IPS DF 6.9 (cell line): ENCODE measurements at regions not wholly inside any gene's neighbourhood (a gene's known extent, or its start where the extent isn't known, plus 50 kb on each side); places are given as distances from the start of the nearest gene placed in this dataset.

ENCODE experiments used
- DNase-seq: peaks from one replicate; pipeline ENCODE4 v3.0.0-alpha.2; 2013; ENCODE audit warnings: low read depth, low spot score
- H3K27ac ChIP-seq: one replicate; pipeline ENCODE4 v1.5.1; 2013; ENCODE audit warnings: low read length, control low read depth
- H3K27me3 ChIP-seq: 2 replicates; pipeline ENCODE4 v1.6.1; 2013; ENCODE audit warnings: mild to moderate bottlenecking, low read length; ENCODE audit not compliant: control insufficient read depth, insufficient read depth
- H3K36me3 ChIP-seq: 2 replicates; pipeline ENCODE4 v1.6.1; 2013; ENCODE audit warnings: low read length; ENCODE audit not compliant: control insufficient read depth, insufficient read depth
- H3K4me1 ChIP-seq: 2 replicates; pipeline ENCODE4 v1.6.1; 2013; ENCODE audit warnings: low read length; ENCODE audit not compliant: control insufficient read depth, insufficient read depth
- H3K4me3 ChIP-seq: 2 replicates; pipeline ENCODE4 v1.5.1; 2013; ENCODE audit warnings: mild to moderate bottlenecking, low read length
- H3K9me3 ChIP-seq: 2 replicates; pipeline ENCODE4 v1.6.1; 2013; ENCODE audit warnings: low read length, inconsistent platforms; ENCODE audit not compliant: control insufficient read depth, insufficient read depth
- WGBS: extraction: QIAGEN DNeasy Blood & Tissue Kit; methylation state at CpG from one replicate; pipeline ENCODE4 v1.1.7; 2013; ENCODE audit warnings: mixed read lengths, missing lambda C conversion rate; ENCODE audit not compliant: insufficient read length, insufficient coverage; 5-methylcytosine and 5-hydroxymethylcytosine counted together

DNA sequence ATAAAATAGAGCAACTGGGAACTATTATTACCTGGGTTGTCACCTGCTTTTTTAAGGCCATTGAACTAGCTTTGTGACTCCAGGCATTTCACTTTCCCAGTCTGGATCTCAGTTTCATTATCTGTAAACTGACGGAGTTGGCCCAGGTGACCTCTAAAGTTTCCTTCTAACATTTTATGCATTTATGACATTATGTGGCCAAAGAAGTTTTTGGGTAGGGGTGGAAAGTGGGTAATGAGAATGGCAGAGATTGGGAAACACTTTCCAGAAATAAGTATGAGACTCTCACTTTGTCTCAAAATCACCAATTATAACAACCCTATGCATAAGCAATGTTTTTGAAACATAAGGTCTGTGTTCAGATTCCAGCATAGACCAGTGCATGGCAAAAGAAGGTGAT, 99.1 kb upstream of the ARHGEF3 start:
- no peaks in the 10 kb centered on the region for H3K4me1 ChIP-seq
- WGBS, result no CpG with 5 or more reads among the region's 1 CpG
- H3K36me3 ChIP-seq, result no peaks in the 10 kb centered on the region
- no peak for DNase-seq
- no peak overlapping the region for H3K27ac ChIP-seq
- no peaks in the 10 kb centered on the region for H3K27me3 ChIP-seq
- no peaks in the 10 kb centered on the region for H3K9me3 ChIP-seq
- H3K4me3 ChIP-seq, result no peak overlapping the region

DNA sequence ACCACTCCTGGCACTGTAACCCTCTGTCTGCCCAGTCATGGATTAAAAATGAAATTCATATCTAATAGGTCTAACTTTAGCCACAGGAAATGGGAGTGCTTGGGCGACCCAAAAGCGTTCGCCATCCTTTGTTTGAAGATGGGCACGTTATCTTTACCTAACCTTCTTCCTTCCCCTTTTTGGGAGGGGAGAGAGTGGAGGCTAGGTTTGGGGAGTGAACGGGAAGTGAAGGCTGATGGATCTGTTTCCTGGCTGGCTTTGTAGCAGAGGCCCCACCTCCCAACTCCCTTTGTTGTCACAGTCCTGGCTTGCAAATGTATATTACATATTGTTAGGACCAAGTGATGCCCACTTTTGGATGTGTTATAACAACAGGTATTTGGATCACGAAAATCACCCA, 98.1 kb upstream of the ARHGEF3 start:
- no CpG with 5 or more reads among the region's 6 CpGs for WGBS
- Histone ChIP-seq H3K36me3 (no peaks in the 10 kb centered on the region), H3K4me1 (no peaks in the 10 kb centered on the region), H3K27ac (no peak overlapping the region), H3K9me3 (no peaks in the 10 kb centered on the region), H3K27me3 (no peaks in the 10 kb centered on the region), H3K4me3 (no peak overlapping the region)
- no peak for DNase-seq

DNA sequence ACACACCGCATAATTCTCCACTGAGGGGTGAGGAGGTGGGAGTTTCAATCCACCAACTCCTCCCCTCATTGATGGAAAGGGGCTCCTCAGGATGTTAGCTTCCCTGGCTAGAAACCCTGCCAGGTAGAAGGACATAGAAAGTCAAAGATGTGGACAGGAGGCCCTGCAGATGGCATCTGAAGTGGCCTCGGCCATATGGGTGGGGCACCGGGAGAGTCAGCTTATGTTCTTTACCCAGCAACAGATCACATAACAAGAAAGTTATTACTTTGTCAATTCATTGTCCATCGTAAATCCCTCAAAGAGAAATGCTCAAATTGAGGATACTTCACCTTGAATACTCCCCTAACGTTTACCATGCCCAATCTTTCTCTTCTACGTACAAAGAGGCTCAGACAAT, 97.3 kb upstream of the ARHGEF3 start:
- Histone ChIP-seq H3K9me3 (no peaks in the 10 kb centered on the region), H3K4me3 (no peak overlapping the region), H3K4me1 (no peaks in the 10 kb centered on the region), H3K27me3 (no peaks in the 10 kb centered on the region), H3K27ac (no peak overlapping the region), H3K36me3 (no peaks in the 10 kb centered on the region)
- WGBS, result no CpG with 5 or more reads among the region's 6 CpGs
- DNase-seq, result no peak

DNA sequence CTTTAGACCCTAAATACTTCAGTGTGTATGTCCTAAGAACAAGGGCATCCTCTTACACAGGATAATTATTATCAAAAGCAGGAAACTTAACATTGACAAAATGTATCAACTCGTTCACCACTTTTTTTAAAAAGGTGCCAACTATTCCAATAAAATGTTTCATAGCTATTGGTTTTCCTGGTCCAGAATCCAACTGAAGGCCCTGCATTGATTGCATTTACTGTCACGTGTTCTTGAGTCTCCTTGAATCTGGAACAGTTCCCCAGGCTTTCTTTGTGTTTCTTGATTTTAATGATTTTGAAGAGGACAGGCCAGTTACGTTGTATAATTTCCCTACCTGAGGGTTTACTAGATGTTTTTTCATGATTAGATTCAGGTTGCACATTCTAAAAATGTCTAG, 94.6 kb upstream of the ARHGEF3 start:
- H3K4me1 ChIP-seq, result no peaks in the 10 kb centered on the region
- no peaks in the 10 kb centered on the region for H3K27me3 ChIP-seq
- no peak overlapping the region for H3K27ac ChIP-seq
- H3K36me3 ChIP-seq, result no peaks in the 10 kb centered on the region
- no peak for DNase-seq
- no peak overlapping the region for H3K4me3 ChIP-seq
- H3K9me3 ChIP-seq, result no peaks in the 10 kb centered on the region
- no CpG with 5 or more reads among the region's 3 CpGs for WGBS

DNA sequence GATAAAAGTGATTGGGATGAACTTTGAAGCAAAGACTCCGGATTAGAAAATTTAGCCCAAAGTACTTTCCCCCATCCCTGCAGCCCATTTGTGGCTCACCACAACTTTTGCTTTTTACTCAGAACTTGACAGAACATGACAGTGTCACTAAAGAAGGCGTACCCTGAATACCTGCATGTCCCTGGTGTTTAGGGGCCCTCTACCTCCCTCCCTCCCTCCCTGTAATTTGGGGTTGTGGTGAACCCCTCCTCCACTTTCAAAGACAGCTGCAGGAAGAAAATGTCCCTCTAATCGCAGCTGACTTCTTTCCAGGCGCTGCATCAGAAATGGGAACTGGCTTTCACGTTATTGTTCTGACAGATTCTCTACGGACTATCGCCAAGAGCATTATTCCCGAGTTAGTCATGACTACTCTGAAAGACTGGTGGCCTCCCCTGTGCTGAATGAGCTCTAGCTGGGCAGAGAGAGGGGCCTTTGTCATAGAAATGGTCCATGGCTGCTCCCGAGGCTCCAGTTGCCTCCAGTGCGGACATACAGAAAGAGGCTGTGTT, 93.2 kb upstream of the ARHGEF3 start:
- no peaks in the 10 kb centered on the region for H3K27me3 ChIP-seq
- H3K4me3 ChIP-seq, result no peak overlapping the region
- no peaks in the 10 kb centered on the region for H3K9me3 ChIP-seq
- DNase-seq, result no peak
- H3K4me1 ChIP-seq, result no peaks in the 10 kb centered on the region
- WGBS, result no CpG with 5 or more reads among the region's 10 CpGs
- H3K27ac ChIP-seq, result no peak overlapping the region
- H3K36me3 ChIP-seq, result no peaks in the 10 kb centered on the region

DNA sequence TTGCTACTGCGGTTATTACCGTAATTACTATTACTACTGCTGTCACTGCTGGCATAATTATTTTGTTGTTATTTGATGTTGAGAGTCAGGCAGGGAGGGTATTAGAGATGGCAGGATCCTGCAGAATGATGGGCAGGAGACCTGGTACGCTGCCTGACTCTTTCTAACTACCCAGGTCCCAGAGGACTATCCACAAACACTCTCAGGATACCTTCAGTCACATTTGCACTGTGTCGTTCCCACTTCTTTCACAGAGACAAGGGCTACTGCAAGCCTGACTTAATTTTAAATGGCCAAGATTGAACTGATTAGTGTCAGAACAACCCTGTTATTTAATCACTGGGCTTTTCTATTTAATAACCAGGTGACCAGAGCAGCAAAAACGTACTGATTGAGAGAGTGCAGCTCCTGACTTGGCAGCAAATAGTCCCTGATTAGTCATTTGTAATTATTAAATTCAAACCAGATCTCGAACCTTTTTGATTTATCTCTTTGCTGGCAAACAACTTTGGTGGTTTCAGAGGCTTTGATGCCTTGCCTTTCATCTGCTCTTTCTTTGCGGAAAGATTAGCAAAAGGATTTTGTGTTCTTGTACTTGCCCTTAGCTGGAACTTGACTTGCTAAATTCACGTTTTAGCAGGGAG, 88.8 kb upstream of the ARHGEF3 start:
- no peaks in the 10 kb centered on the region for H3K9me3 ChIP-seq
- H3K27ac ChIP-seq, result no peak overlapping the region
- no peaks in the 10 kb centered on the region for H3K4me1 ChIP-seq
- no CpG with 5 or more reads among the region's 8 CpGs for WGBS
- H3K4me3 ChIP-seq, result no peak overlapping the region
- DNase-seq, result no peak
- no peaks in the 10 kb centered on the region for H3K36me3 ChIP-seq
- no peaks in the 10 kb centered on the region for H3K27me3 ChIP-seq

DNA sequence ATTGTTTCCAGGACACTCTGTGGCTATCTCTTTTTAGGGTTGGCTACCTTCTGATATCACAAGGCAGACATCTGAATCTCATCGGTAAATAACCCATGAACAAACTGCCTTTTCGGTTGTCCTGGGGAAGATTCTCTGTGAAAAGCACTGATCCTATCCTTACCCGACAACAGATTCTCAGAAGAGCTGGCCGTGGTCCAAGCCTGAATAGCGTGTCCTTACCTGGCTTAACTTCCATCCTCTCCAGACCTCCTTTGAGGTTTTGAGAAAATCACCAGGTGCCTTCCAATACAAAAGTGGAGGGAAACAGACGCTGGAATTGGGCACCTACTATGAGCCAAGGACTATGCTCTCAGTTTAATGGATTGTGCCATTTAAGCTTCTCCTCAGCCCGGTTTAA, 87.4 kb upstream of the ARHGEF3 start:
- no peak for DNase-seq
- no peaks in the 10 kb centered on the region for H3K4me1 ChIP-seq
- H3K27me3 ChIP-seq, result no peaks in the 10 kb centered on the region
- no peaks in the 10 kb centered on the region for H3K9me3 ChIP-seq
- WGBS, result no CpG with 5 or more reads among the region's 7 CpGs
- H3K4me3 ChIP-seq, result no peak overlapping the region
- H3K36me3 ChIP-seq, result no peaks in the 10 kb centered on the region
- H3K27ac ChIP-seq, result no peak overlapping the region

DNA sequence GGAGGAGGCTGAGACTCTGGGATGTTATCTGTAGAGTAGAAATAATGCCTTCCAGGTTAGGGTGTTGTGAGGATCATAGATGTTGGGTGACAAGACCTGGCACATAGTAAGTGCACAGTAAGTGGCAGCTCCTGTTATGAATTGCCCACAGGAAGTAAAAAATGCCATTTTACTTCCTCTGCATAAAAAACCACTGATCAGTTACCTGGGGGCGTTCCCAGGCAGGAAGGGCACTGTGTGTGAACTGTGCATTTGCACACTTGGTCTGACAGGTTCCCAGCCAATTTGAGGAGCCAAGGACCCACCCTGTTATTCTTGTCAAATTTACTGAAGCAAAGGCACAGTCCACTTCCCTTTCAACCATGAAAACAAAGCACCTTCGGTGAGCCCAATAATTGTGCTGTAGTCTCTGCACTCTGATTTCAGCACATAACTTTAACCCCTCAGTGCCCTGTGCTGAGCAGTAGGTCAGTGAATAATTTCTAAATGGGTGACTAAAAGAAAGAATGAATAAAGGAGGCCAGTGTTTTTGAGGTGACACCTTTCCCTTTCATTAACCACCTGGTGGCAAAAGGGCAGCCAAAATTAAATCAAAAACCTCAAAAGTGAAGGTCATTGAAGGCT, 85.8 kb upstream of the ARHGEF3 start:
- Histone ChIP-seq H3K36me3 (no peaks in the 10 kb centered on the region), H3K4me3 (no peak overlapping the region), H3K4me1 (no peaks in the 10 kb centered on the region), H3K9me3 (no peaks in the 10 kb centered on the region), H3K27me3 (no peaks in the 10 kb centered on the region), H3K27ac (no peak overlapping the region)
- no peak for DNase-seq
- no CpG with 5 or more reads among the region's 2 CpGs for WGBS

DNA sequence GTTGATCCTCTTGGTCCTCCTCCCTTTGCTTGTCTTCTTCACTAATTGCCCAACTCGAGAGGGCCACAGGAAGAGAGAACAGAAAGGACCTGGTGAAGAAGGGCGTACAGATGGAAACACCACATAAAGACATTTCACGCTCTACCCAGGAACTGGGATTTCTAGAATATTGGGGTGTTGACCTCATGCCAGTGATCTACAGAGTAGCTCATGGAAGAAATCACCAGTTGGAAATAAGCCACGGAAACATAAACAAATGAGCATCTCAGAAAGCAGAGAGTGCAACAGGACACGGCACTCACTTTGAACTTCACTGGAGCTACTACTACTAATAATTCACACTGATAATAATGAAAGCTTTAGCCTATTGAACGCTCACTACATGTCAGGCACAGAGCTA, 84.6 kb upstream of the ARHGEF3 start:
- H3K4me1 ChIP-seq, result no peaks in the 10 kb centered on the region
- no peaks in the 10 kb centered on the region for H3K27me3 ChIP-seq
- H3K36me3 ChIP-seq, result no peaks in the 10 kb centered on the region
- no peak for DNase-seq
- H3K27ac ChIP-seq, result no peak overlapping the region
- no peaks in the 10 kb centered on the region for H3K9me3 ChIP-seq
- WGBS, result no CpG with 5 or more reads among the region's 6 CpGs
- H3K4me3 ChIP-seq, result no peak overlapping the region

DNA sequence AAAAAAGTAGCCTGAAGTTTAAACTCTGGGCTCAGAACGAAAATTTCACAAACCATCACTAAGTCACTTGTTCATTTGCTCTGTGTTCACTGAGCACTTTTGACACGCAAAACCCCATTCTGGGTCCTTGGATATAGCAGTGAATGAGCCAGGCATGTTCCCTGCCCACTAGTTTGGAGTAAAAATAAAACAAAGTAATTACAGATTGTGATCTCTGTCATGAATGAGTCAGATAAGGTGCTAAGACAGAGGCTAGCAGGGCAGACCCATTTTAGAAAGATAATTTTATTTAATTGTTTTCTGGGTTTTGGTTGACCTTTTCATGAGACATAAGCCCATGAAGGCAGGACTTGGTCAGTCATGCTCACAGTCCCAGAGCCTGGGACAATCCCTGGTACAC, 84.1 kb upstream of the ARHGEF3 start:
- H3K4me3 ChIP-seq, result no peak overlapping the region
- no peaks in the 10 kb centered on the region for H3K9me3 ChIP-seq
- no CpG with 5 or more reads among the region's 2 CpGs for WGBS
- no peak for DNase-seq
- no peak overlapping the region for H3K27ac ChIP-seq
- H3K27me3 ChIP-seq, result no peaks in the 10 kb centered on the region
- no peaks in the 10 kb centered on the region for H3K4me1 ChIP-seq
- H3K36me3 ChIP-seq, result no peaks in the 10 kb centered on the region

DNA sequence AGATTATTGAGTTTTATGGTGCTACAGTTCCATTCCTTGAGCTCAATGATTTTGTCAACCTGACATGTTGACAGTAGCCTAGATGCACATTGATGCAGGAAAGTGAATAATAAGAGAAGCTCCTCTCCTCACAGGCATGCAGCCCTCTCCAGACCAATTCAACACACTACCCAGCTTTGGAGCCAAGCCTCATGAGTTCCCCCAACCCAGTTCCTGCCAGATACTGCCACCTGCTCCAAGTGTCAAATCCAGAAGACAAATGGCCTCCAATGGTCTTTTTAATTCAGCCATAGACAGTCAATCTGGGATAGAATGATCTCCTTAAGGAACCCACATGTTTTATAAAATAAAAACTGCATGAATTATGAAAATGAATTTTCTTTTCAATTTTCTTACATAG, 83.7 kb upstream of the ARHGEF3 start:
- Histone ChIP-seq H3K4me3 (no peak overlapping the region), H3K4me1 (no peaks in the 10 kb centered on the region), H3K9me3 (no peaks in the 10 kb centered on the region), H3K27me3 (no peaks in the 10 kb centered on the region), H3K27ac (no peak overlapping the region), H3K36me3 (no peaks in the 10 kb centered on the region)
- no peak for DNase-seq
